ENCODE measurements at regions not wholly inside any gene's neighbourhood (a gene's known extent, or its start where the extent isn't known, plus 50 kb on each side); places are given as distances from the start of the nearest gene placed in this dataset.

DNA sequence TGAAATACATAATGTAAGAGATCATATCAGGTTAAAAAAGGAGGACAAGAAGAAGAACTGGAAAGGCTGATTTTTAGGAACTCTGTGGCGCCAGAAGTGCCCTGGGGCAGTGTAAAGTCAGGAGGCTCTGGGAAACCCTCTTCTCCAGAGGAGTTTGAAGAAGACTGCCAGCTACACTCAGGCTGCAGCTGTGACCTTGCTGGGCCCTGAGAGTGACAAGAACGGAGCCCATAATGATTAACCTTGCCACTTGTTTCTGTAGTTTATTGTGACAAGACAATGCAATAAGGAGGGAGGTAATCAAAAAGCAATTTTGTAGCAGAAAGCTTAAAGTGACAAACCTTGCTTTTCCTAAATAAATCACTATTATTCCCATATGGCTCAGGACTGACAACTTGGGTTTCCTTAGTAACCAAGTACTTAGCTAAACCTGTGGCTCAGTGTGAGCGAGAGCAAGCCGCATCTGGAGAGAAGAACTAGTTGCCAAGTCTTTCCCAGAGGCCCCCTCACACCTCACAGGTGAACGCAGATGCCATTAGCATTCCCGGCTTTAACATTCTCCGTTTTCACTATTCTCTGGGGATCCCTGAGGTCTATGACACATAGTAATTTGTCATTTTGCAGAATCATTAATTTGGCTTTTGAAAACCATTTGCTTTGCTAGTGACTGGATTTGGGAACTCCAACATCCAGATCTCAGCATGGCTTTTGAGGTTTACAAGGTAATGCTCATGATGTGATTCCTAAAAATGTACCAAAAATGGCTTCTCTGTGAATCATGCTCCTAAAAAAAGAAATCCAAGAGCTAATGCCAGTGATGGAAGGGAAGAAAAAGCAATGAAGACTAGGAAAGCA lies 115.9 kb downstream of the OMA1 start:
- no peak for DNase-seq

DNA sequence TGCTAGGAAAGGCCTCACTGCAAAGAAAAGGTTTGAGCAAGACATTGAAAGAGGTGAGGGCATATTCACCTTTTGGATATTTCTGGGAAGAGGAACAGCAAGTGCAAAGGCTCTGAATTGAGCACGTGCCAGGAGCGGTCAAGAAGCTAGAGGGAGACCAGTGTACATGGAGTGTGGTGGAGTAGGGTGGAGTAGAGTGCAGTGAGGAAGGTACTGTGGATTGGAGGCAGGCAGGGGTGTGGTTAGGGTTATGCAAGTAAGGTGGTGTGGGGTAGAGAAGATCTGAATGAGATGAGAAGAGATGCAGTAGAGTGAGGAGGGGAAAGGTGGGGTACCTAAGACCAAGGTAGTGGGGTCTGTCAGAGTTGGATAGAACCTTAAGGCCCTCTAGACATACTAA lies 119.6 kb downstream of the OMA1 start:
- DNase-seq: no peak

DNA sequence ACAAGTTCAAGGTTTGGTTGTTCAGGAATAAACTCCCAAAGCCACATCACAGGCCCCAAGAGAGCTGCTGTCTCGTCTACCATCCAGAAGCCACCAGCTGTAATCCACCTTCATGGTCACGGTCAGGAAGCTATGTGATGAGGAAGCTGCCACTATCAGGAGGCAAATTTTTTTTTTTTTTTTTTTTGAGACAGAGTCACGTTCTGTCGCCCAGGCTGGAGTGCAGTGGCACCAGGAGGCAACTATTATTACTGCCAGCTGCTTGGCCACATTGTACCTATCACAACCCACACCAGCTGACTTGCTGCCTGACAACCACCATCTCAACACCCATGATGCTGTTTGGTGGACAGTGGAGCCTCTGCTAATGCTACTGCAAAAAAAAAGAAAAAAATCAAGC lies 124.1 kb downstream of the OMA1 start:
- DNase-seq: no peak

DNA sequence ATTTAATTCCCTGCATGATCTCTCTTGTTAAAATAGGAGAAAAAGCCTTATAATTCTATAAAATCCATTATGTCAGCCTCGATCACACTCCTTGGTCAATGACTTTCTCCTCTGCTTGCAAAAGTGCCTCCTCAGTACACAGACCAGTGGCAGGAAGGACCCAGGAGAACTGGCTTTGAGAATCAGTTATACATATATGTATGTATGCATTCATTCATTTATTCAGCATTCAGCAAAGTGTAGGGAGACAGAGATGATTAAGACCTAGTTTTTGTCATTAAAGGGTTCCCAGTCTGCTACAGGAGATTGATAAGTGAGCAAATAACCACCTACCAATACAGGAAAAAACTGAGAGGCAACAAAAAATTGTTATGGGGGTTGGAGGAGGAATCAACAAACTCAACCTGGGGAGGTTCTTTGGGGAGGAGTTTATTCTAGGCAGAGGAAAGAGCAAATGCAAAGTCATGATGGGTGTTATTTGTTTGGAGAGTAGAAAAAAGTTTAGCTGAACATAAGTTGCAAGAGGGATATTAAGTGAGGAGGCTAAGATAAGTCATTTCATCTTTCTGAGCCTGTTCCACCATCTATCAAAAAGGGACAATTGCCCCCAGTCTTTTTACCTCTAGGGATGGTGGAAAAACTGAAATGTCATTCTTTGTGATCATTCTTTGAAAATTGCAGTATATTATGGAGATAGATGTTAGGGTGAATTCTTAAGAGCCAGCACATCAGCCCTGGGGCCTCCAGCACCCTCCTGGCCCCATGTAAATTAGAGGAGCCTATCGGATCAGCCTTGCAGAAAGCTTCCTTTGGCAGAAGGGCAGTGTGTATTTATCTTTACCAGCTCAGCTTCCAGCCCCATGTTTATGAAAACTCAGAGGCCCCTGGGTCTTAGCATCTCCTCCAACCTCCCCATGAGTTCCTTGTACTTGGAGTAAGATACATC lies 128.0 kb downstream of the OMA1 start:
- DNase-seq: no peak

DNA sequence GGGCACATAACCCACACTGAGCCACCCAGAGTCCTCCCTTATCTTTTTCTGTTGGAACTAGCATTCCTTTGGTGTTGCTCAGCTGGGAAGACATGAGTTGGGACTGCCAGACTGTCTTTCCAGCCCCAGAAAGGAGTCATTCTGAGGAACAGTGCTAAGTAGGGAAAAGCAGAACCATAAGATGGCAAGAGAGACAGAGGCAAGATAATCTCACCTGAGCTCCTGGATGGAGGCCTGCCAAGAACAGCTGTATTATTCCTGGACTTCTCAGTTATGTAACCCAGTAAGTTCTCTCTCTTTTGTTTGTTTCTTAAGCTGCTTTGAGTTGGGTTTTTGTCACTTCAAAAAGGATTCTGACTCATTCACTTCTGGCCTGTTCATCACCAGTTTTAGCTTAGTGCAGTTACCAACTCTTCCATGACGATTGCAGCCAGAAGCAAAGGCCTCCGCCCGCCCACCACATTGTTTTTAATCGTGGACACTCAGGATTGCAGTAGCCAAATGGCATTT lies 134.4 kb downstream of the OMA1 start:
- no peak for DNase-seq

DNA sequence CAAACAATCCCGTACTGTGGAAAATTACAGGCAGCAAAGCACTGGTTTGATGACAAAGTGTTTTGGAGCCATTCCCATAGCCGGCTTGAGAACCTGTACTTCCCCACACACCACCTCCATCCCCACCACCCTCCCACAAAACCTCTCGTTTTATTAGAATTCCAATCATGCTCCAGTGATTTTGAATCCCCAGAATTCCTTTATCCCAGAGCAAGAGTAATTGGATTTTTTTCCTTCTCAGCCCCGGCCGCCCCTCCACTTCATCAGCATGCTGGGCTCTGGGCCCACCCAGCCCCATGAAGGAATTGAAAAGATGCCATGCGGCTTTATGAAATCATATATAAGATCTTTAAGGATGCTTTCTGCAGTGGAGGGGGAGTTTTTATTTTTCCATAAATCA lies 136.6 kb downstream of the OMA1 start:
- DNase-seq: no peak

DNA sequence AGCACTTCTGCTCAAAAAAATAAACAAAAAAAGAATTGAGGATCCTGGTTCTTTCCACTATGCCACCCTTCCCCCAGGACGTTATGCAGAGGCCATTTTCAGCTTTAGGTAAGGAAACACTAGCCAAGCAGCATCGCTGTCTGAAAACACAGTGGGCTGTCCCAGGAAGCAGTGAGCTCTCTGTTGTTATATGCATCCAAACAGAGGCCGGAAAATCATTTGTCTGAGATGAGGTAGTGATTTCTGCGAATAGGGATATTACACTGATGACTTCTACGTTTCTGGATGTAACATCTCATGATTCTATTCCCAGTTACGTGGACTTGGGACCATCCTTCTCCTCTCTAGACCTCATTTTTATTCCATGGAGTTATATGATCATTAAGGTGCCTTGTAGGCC lies 137.2 kb downstream of the OMA1 start:
- DNase-seq: no peak

DNA sequence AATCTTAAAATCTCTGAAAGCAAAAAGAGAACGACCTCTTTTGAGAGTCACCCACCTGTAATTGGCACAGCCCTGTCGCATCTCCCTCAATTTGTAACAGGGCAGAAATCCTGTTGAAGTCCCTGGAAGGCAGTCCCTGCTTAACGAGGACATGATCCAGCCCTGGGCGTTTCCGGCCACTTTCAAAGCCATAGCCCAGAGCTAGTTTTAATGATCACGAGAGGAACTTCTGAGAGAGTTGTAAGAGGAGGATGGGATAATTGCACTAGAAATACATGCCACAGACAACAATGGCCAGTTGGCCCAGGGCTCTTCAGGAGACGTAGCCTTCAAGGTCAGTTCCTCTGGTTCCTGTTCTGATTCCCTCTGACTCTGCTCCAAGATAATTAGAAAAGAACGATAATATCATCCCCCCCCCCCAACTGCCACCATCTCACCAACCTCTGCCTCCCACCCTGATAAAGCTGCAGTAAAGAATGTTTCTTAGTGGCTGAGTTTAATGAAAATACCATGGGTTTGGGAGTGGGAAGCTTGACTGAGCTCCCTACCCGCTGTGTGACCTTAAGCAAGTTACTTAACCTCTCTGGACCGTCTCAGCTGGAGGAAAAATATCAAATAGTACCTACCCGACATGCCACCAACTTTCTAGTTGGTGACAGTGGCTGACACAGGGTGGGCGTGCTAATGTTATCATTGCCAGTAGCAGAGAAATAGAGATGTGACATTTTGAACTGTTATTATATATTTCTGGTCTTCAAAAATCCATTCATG lies 140.0 kb downstream of the OMA1 start:
- DNase-seq: no peak

DNA sequence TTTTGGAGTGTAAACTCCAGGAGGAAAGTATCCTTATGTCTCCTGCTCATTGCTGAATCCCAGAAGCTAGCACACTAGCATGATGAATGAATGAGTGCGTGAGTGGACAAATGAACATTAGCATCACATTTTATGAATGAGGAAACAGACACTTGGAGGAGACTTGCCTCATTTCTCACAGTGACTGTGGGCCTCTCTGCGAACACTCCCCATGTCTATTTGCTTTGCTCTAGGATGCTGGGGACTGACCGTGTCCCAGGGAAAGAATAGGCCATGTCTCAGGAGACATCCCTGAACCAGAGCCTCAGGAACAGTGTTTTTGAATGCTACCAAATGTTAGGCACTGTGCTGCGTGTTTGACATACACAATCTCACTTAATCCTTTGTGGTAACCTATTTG lies 140.9 kb downstream of the OMA1 start:
- no peak for DNase-seq

DNA sequence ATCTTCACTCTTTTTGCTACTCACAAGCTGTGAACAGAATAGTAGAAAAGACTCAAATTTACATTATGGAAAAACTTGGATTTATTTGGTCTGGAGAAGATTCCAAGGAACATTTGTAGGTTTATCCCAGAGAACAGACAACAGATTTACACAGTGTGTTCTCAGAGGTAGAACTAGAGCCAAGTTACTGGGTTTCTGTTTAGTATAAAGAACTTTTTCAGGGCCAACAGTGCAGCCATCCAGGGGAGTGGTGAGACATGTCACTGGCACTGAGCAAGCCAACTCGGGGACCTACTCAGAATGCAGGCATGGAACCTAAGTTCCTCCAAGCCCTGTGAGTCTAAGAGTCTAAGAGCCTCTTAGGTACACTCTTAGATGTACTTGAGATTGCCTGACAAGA lies 142.6 kb downstream of the OMA1 start:
- DNase-seq: no peak

DNA sequence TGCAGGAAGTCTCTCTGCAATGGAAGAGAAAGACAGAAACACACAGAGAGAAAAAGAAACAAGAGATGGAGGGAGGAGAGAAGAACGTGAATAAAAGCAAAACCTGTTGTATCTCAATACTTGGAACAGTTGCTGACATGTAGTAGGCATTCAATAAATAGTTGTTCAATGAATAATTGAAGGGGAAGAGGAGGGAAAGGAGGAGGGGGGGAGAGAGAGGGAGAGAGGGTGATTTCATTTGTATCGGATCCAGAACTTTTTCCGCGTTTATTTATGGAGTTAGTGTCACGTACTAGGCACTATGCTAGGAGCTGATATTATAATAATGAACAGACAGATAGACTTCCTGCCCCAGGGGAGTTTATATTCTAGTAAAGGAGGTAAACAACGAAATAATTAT lies 144.1 kb downstream of the OMA1 start:
- DNase-seq: no peak

DNA sequence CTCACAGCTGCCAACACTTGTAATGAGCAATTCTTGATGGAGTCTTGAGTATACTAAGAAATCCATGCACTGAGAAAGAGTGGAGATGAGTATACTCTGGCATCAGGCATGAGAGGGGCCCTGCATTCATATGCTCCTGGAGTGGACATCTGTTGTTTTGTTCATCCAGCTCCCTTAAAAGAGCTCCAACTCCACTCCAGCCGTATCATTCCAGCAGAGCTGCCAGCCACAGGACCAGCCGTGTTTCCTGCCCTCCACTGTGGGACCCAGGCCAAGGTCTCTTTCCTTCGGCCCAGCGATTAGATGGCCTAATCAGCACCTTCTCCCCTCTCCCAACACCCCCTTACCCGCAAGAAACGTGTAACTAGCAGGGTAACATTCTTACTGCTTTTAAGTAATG lies 144.5 kb downstream of the OMA1 start:
- no peak for DNase-seq

DNA sequence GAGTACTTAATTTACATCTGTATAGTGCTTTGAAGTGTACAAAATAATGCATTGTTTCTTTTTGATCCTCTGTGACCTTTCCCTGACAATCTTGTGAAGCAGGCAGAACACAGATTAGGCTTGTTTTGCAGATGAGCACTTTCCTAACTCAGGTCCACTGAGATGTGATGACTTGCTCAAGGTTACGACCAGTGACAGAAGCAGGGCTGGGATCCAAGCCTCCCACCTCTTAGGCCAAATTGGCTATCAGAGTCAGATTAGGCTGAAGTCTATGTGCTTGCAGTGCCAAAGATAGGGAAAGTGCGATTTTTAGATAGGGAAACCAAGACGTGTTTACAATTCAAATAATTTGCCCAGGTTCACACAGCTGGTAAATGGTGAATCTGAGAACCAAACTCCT lies 147.3 kb downstream of the OMA1 start:
- no peak for DNase-seq

DNA sequence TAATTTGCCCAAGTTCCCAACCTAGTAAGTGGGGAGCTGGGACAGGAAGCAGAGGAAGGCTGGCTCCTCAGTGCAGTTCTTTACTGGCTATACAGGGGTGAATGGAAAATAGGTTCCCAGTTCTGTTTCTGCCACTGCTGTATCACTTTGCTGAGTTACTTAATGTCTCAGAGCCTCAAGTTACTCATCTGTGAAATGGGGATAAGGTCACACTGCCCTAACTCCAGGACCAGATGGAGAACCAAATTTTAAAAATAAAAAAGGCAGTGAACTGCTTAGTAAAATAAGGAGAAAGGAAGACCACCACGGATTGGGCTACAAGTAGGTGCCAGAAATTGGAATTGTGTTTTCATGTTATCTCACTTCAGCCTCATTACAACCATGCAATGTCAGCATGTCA lies 147.8 kb downstream of the OMA1 start:
- no peak for DNase-seq

DNA sequence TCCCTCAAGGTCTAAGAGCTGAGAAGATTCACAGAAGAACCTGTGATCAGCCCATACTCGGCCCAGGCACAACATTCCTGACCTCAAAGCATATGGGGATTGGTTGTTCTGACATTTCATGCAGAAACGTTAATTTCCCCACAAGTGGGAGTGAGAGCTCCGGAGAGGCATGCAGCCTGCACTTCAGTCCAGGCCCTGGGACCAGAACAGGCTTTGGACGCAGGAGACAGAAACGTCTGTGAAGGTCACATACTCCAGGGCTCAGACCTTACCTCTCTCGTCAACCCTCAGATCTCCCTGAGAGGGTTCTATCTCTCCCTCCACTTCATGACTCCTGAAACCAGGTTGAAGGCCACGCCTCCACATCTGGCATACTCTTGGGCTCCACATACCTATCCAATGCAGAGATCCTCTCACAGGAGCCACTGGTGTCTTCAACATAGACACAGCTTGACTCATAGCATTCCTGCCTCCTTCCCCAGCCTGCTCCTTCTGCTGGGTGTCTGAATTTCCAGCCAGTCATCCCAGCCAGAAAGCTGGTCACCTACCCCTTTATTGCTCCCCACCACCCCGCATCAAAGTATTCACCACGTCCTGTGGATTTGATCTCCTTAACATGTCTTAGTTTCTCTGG lies 149.2 kb downstream of the OMA1 start:
- no peak for DNase-seq

DNA sequence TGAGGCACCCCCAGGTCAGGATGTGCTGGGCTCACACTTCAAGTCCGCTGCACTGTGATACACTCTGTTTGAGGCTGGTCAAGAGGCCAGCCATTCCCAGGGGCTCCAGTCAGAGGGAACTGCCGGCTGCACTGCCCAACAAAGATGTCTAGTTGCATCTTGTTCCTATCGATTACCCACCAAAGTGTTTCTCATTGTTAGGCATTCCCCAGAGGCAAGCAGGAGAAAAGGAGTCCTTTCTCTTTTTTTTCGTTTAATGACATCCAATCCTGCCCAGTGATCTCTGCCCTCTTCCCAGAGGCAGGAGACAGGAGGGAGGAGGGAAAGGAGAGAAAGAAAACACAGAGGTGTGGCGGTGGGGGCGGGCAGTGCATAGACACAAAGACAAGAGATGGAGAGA lies 150.4 kb downstream of the OMA1 start:
- DNase-seq: no peak

DNA sequence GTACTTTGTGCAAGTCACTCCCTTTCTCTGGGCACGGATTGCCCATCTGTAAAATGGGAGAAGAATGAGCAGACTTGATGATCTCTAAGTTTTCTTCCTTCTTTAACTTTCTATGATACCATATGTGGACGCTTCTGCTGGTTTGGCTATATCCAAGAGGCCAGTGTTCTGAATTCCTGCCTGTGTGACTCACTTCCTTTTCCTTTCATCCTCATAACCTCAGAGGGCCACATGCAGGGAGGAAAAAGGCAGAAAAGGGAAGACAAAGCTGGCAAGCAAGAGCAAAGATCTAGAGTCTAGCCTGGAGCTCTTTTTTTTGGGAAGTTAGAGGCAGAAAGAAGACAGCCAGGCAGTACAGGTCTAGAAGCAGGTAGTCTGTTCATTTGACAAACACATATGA lies 151.2 kb downstream of the OMA1 start:
- DNase-seq: no peak

DNA sequence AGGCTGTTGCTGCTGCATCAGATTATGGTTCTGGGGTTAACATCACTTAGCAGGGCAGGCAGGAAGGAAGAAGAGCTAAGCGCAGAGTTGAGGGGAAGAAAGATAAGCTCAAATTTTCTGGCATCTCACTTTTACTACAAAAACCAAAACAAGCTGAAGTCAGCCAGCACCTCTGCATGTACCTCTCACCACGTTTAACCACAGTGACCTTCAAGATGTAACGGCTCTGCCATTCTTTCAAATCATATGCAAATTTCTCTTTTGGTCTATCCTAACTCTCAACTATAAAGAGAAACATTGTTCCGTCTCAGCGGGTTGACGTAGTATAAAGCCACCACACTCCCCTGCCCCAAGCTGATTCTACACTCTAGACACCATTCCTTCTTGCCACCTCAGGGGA lies 154.4 kb downstream of the OMA1 start:
- DNase-seq: no peak

DNA sequence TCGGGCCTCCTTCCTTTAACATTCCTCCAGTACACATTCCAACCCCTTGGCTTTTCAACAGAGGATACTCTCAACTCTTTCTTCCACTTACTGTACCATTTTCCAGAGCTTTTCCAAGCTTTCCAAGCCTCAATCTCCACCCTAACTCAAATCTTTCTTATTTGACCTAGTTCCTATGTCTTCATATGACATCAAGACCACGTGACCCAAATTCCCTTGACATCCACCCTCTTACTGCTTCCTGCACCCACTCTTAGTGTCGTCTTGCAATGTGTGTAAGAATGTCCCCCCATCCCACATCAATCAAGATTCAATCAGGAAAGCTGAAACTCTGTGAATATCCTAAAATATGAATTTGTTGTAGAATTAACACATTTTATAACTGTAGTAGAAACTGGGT lies 155.0 kb downstream of the OMA1 start:
- DNase-seq: no peak

DNA sequence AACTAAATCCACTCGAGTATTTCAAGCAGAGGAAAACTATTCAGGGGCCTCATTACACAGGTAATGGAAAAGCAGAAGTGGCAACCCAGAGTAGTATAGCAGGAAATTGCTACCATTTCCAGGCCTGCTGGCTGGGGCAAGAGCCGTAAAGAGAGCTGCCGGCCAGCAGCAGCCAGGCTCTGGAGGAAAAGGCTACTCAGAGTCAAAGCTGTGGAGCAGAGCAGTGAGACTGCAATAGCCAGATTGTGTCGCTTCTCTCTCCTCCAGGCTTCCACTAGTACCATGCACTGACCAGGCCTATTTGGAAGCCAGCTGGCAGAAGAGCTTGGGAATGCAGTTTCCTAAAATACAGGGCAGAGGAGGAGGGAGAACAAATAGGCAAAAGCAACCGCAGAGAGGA lies 155.5 kb downstream of the OMA1 start:
- DNase-seq: no peak

DNA sequence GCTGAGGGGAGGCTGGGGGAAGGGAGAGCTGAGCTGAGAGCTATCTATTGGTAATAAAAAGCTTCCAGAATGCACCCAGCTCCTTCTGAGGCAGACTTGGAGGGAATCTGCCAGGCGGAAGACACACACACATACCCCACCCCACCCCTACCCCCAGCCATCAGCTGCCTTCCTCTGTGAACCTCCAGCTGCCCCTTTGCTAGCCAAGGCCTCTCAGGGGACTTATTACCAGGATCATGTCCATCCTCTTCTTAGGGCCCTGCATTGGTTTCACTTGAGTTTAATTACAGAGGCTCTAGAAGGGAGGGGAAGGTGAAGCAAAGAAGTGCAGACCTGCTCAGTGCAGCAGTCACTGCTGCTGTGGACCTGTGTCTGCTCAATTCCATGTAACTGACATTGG lies 156.4 kb downstream of the OMA1 start:
- DNase-seq: no peak

DNA sequence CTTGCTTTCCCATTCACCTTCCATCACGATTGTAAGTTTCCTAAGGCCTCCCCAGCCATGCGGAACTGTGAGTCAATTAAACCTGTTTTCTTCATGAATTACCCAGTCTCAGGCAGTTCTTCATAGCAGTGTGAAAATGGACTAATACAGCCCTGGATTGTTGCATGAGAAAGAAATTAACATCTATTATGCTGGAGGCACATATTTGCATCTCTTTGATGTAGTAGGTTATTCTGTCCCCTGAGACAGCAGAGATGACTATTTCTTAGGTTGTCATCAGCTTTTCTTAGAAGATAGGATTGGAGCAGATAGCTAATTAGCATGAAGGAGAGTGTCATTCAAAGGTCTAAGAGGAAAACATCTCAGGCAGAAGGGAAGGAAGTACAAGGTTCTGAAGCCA lies 166.2 kb downstream of the OMA1 start:
- DNase-seq: no peak

DNA sequence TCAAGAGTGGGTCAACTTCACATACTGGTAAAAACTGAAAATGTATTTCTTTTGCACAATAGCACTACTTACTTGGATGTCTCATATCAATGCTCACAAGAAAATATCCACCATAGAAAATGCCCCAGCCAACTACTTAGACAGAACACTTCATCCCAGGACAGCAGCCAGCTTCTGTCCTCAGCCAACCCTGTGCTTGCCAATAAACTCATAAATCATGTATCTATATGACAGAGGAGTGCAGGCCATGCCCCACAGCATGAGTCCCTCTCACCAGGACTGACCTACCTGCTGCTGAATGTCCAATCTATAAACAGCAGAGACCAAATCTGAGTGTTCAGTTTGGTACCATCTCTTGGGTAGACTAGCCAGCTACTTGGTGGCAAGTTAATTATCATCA lies 179.3 kb downstream of the OMA1 start:
- no peak for DNase-seq
